HG03139 (cell line): ENCODE measurements at regions not wholly inside any gene's neighbourhood (a gene's known extent, or its start where the extent isn't known, plus 50 kb on each side); places are given as distances from the start of the nearest gene placed in this dataset.
"Not testable (repeated sequence)": the region's sequence is repeated elsewhere in the genome, so short reads cannot be mapped to it uniquely, and the experiment has no call there.

Experiments used
- ATAC-seq: cut with Tn5 transposase; IDR thresholded peaks from one replicate; pipeline ENCODE4 v1.9.1; 2021; ENCODE audit not compliant: unreplicated experiment

DNA sequence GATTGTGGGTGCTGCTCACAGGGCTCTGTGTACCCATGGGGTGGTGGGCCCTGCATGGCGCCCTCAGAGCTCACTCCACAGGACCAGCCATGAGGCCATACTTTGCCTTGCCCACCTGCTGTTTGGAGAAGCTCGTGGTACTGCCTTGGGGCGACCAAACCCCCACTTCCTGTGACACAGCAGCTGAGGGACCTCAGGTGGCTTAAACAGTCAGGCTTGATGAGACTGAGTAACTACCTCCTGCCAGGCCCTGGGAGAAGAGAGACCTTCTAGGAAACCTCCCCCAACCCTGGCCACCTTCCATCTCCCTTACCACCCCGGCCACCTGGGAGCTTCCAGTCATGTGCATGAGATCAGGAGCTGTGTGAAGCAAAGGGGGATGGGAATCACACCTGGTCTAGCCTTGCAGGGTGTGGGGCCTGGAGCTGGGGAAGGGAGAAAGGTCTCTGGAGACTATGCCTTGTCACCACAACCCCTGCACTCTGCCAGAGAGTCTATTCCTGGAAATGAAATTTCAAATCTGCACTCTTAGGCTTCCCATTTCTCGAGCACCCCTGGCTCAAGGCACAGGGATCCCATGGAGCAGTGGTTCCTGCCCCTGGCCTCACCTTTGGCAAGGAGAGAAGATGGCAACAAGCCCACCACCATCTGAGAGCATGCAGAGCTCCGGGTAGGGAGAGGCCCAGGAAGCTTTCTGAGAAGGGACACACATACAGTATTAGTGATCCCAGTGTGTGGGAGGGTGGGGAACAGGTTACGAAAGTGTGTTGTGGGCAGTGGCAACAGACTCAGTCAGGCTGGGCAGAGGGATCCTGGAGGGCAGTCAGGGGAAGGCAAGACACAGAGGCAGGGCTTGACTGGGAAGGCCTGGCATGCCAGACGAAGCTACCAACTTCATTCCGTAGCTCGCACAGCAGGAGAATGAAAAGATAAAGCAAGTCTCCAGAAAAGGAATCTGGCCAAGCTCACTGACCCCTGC is 125.0 kb downstream of the URI1 start:
- ATAC-seq = no peak

GRCh38 chr19:30067956-30068506 is 126.0 kb downstream of the URI1 start:
- not testable (repeated sequence) for ATAC-seq

DNA sequence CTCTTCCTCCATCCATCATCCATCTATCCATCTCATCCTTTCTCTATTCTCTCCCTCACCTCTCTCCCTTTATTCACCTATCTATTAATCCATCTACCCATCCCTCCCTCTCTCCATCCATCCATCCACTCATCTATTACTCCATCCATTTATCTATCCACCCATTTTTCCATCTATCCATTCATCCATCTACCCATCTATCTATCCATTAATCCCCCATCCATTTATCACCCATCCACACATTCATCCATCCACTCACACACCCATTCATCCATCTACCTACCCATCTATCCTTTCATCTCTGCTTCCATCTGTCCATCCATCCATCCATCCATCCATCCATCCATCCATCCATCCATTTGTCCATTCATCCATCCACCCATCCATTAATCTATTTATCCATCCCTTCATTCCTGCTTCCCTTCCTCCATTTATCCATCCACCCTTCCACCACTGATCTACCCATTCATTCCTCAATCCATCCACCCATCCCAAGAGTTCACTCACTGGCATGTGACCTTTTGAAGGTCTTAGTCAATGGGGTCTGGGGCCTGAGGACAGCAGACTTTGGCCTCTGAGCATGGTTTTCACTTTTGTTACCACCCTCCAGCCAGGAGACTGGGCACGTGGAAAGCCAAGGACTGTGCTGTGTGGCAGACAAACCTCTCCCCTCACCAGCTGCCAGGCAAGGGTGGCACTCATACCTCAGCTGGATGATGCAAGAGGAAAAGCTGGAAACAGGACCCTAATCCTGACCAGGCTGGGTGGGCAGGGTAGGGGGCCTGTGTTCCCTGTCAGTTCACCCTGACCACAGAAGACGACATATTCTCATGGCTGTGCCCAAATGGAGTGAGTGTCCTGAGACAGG is 126.7 kb downstream of the URI1 start:
- no peak for ATAC-seq

GRCh38 chr19:30069535-30070197 is 127.6 kb downstream of the URI1 start:
- ATAC-seq = no peak

DNA sequence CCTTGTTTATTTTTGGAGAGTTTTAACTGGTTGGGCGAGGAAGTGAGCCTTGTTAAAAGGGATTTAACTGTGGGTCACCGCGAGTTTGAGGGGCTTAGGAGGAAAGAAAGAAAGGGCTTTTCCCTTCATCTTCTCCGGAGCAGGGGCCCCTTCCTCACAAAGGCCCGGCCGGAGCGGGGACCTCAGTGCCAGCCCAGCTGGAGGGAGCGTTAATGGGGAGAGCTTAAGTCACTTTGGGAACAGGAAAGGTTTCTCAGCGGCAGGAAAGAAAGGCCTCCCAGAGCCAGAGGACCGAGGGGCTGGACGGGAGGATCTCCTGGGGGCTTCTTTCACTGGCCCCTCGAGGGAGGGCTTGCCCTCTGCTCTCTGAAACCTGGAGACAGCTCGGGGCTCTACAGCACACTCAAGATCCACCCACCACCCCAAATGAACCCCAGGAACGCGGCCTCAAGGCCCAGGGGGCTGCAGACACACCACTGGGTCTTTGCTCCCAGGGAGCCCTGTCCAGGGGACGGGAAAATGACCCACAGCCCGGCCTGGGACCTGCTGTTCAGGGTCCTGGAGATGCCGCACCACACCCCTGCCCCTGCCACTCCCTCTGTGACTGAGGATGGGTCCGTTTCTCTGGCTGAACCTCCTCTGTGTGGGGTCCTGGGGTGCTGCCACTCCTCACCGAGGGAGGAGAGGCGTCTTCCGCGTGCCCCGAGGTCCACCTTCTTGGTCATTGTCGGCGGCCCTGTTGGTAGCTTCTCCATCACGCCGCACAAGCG is 128.3 kb downstream of the URI1 start:
- ATAC-seq = no peak

- ATAC-seq = no peak
Observed at GRCh38 chr19:30070968-30071632, 129.1 kb downstream of the URI1 start.

GRCh38 chr19:30071871-30072270 is 129.8 kb downstream of the URI1 start:
- ATAC-seq = no peak

DNA sequence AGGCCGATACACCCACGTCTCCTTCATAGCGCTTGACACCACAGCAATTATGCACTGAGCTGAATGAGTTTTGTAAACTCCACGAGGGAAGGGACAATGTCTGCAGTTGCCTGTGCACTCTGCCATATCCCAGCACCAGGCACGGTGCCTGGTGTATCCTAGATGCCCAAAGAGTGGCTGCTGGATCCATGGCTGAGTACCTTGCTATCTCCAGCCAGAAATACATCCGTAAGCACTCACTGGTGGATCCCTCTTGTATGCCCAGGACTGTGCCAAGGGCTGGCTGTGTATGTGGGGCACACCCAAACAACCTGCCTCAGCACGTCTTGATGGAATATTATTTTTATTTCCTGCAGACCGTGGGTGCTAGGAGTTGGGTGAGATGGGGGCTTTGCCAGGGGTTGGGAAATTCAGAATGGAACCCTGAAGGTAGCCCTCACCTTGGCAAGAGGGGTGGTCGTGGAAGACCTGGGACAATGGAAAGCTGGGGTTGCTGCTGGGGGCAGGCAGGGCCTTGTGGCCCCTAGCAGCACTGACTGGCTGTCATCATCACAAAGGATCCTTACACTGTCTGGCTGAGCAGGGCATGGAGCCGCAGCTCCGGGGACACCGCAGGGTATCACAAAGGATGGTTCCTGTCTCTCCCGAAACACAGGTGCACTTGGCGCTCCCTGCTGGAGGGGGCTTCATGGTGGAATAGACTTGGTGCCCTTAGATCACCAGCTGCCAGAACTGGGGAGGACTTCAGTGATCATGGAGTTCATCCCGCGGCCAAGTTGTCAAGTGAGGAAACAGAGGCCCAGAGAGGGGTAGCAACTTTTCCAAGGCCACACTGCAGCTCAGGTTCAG is 131.3 kb downstream of the URI1 start:
- no peak for ATAC-seq

GRCh38 chr19:30074096-30074495 is 132.1 kb downstream of the URI1 start:
- ATAC-seq = no peak

DNA sequence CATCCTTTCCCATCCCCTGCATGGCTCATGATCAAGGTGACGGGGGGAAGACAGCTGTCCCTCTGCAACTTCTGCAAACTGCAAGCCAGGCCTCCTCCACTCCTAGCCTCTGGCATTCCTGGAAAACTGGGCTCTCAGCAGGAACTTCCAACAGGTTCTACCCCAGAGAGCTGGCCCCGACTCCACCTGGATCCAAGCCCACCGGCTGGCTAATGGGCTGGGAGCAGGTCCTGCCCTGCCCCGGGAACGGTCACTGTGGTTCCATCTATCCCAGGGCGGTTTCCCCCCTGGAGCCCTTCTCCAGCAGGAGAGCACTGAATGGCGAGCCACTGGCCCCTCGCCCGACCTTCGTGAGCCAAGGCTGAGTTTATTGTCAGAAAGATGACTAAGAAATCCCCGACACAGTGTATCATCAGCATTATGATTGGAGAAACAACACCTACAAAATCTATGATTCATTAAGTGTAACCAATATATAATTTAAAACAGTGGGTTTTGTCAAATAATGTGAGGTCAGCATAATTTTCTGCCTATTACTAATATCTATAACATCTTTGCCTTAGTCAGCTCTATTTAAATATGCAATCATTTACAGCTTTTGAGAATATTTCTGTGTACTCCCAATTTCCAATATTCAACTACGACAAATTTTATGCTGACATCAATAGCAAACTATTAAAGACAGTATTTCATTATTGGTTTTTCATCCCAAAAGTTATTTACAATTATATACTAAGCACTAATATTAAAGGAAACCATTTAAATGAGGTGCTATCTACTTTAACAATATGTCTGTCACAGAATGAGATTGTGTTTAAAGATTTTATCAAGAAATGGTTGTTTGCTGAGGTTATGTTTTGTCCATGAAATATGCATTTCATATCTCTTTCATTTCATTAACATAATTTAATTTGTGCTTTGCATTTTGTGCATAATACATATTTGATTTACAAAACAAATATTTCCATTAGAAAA is 133.0 kb downstream of the URI1 start:
- no peak for ATAC-seq

DNA sequence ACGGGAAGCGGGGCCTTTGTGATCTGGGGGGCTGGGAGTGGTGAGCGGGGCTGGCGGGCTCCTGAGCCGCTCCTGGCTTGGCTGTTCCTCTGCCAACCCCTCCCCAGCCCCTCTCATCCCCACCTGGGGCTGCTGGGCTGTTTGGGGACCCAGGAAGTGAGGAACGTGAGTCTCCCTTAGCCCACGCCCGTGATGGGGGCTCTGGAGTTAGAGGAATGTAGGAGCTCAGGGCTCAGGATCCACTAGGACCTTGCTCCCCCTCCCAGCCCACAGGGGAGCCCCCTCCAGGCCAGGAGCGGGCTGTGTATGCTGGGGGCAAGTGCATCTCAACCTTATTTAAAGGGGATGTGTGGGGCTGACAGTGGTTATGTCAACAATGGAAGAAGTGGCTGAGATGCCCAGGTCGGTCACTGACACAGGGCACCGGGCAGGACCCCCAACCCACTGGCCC is 134.1 kb downstream of the URI1 start:
- no peak for ATAC-seq

- no peak for ATAC-seq
Observed at GRCh38 chr19:30076751-30077670, 135.0 kb downstream of the URI1 start.

GRCh38 chr19:30077851-30078355 is 135.9 kb downstream of the URI1 start:
- no peak for ATAC-seq

DNA sequence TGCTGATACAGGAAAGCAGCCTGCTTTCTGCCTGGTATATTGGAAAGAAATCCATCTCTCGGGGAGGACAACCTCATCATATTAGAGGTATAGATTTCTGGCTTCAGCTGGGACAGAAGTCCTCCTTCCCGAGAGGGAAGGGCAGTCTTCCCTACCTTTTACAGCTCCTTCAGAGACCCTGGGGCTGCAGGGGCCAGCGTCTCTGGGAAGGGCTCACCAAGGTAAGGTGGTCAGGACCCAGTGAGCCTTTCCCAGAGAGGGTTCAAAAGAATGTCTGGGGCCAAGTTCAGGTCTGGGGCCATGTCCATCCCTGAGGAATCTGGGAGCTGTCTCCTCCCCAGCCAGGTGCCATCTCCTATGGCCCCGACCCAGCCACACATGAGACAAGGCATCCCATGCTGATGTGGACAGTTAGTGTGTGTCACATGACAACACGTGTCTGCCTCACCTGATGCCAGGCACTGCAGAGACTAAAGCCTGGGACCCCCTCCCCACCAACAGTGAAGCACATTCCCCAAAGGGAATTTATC is 136.4 kb downstream of the URI1 start:
- ATAC-seq = no peak

- no peak for ATAC-seq
Observed at GRCh38 chr19:30079200-30079599, 137.2 kb downstream of the URI1 start.

GRCh38 chr19:30082168-30082567 is 140.1 kb downstream of the URI1 start:
- ATAC-seq = no peak
